Activated naive CD8-positive, alpha-beta T cell treated with anti-CD3 and anti-CD28 coated beads, Interleukin-2, amount 50 U/mL, for 24 hours (primary cell): ENCODE measurements at regions not wholly inside any gene's neighbourhood (a gene's known extent, or its start where the extent isn't known, plus 50 kb on each side); places are given as distances from the start of the nearest gene placed in this dataset.

Source experiments
- ATAC-seq: fragments of 150-1000 bp; cut with Tn5 transposase; one replicate; pipeline ENCODE4 v1.10.0; 2021
- DNase-seq: peaks from one replicate; pipeline ENCODE4 v3.0.0; 2021
- H3K27ac Mint-ChIP-seq: one replicate; pipeline ENCODE4 v1.8.0; 2021; ENCODE audit warnings: mild to moderate bottlenecking, mixed read lengths
- H3K27me3 Mint-ChIP-seq: one replicate; pipeline ENCODE4 v1.8.0; 2021; ENCODE audit warnings: mixed read lengths
- H3K36me3 Mint-ChIP-seq: one replicate; pipeline ENCODE4 v1.8.0; 2021; ENCODE audit warnings: low read depth, mixed read lengths
- H3K4me1 Mint-ChIP-seq: one replicate; pipeline ENCODE4 v1.8.0; 2021; ENCODE audit warnings: mixed read lengths
- H3K4me3 Mint-ChIP-seq: one replicate; pipeline ENCODE4 v1.8.0; 2021; ENCODE audit warnings: mild to moderate bottlenecking, moderate library complexity, mixed read lengths
- H3K9me3 Mint-ChIP-seq: one replicate; pipeline ENCODE4 v1.8.0; 2021; ENCODE audit warnings: mixed read lengths

DNA sequence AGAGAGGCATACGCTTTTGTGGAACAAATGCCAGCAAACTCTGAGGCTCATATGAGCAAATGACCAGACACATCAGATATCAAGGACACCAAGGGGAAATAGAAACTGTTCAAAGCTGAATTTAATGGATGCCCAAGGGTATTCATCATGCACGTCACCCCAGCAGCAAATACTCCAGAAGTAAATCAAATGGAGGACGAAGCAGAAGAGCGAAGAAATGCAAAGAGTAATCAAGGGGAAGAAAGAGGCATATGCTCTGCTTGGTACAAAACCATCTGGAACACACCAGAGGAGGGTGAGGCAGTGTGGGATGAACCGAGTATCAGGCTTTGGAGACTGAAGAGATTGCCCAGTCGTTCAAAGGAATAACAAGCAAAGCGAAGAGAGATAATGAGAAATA, 232.6 kb upstream of the EGLN3 start:
- ATAC-seq (no peak), DNase-seq (no peak)
- Mint-ChIP-seq H3K4me3 (no peak overlapping the region), H3K4me1 (peaks cover 6% of the 10 kb centered on the region), H3K27ac (no peak overlapping the region), H3K36me3 (no peaks in the 10 kb centered on the region), H3K9me3 (no peaks in the 10 kb centered on the region), H3K27me3 (no peaks in the 10 kb centered on the region)

GRCh38 chr14:34181338-34181737, 230.5 kb upstream of the EGLN3 start:
- Mint-ChIP-seq H3K9me3 (no peaks in the 10 kb centered on the region), H3K4me3 (no peak overlapping the region), H3K27ac (no peak overlapping the region), H3K4me1 (peaks cover 6% of the 10 kb centered on the region), H3K27me3 (no peaks in the 10 kb centered on the region), H3K36me3 (no peaks in the 10 kb centered on the region)
- DNase-seq = no peak
- no peak for ATAC-seq

DNA sequence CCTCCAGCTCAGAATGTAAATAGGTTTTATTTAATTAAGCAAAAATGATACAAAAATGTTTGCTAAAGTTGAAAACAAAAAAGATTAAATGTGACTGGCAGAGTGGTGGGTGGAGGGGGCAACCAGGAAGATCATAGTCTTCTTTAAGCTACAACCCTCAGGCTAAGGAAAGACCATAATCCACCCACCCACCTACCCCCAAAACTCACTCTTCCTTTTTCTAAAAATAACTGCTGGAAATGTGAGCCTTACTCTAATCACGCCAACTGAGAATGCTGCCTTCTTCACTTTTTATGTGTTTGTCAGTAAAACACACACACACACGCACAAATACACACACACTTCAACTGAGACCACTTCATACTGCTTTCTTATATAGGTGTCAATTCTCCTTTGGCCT, 230.0 kb upstream of the EGLN3 start:
- H3K27ac Mint-ChIP-seq = no peak overlapping the region
- no peak for ATAC-seq
- no peak overlapping the region for H3K4me3 Mint-ChIP-seq
- H3K9me3 Mint-ChIP-seq = no peaks in the 10 kb centered on the region
- peaks cover 6% of the 10 kb centered on the region for H3K4me1 Mint-ChIP-seq
- H3K27me3 Mint-ChIP-seq = no peaks in the 10 kb centered on the region
- DNase-seq = no peak
- H3K36me3 Mint-ChIP-seq = no peaks in the 10 kb centered on the region

- ATAC-seq (no peak), DNase-seq (no peak)
- Mint-ChIP-seq H3K27me3 (no peaks in the 10 kb centered on the region), H3K9me3 (no peaks in the 10 kb centered on the region), H3K4me1 (peaks cover 7% of the 10 kb centered on the region), H3K36me3 (no peaks in the 10 kb centered on the region), H3K4me3 (no peak overlapping the region), H3K27ac (no peak overlapping the region)
Measured at GRCh38 chr14:34180434-34180833, 229.6 kb upstream of the EGLN3 start.

GRCh38 chr14:34179727-34180126, 228.9 kb upstream of the EGLN3 start:
- no peak for ATAC-seq
- DNase-seq = no peak
- no peaks in the 10 kb centered on the region for H3K9me3 Mint-ChIP-seq
- no peak overlapping the region for H3K4me3 Mint-ChIP-seq
- no peak overlapping the region for H3K27ac Mint-ChIP-seq
- peaks cover 2% of the 10 kb centered on the region for H3K27me3 Mint-ChIP-seq
- H3K36me3 Mint-ChIP-seq = no peaks in the 10 kb centered on the region
- peaks cover 10% of the 10 kb centered on the region for H3K4me1 Mint-ChIP-seq

- H3K27ac Mint-ChIP-seq = no peak overlapping the region
- H3K27me3 Mint-ChIP-seq = peaks cover 2% of the 10 kb centered on the region
- no peak overlapping the region for H3K4me3 Mint-ChIP-seq
- H3K9me3 Mint-ChIP-seq = no peaks in the 10 kb centered on the region
- no peaks in the 10 kb centered on the region for H3K36me3 Mint-ChIP-seq
- ATAC-seq (no peak), DNase-seq (no peak)
- H3K4me1 Mint-ChIP-seq = peaks cover 10% of the 10 kb centered on the region
Measured at GRCh38 chr14:34177466-34177865, 226.6 kb upstream of the EGLN3 start.

DNA sequence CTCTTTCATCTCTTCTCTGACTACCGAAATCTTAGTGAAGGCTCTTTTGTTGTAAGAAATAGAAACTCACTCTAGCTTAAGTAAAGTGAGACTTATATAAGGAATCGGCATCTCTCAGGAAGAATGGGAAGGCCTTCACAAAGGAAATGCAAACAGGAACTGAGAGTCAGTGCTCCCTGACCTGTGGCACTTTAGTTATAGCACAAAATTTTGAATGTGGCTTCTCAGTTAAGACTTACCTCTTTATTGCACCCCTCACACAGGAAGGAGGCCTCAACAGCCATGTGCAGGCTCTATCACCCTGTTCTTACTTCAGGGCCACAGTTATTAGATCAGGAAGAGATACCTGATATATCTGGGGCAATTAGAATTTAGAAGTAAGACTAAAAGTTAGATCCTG, 224.7 kb upstream of the EGLN3 start:
- no peak for ATAC-seq
- Mint-ChIP-seq H3K4me3 (no peak overlapping the region), H3K36me3 (no peaks in the 10 kb centered on the region), H3K27ac (no peak overlapping the region), H3K4me1 (peaks cover 5% of the 10 kb centered on the region), H3K27me3 (peaks cover 2% of the 10 kb centered on the region), H3K9me3 (no peaks in the 10 kb centered on the region)
- no peak for DNase-seq

DNA sequence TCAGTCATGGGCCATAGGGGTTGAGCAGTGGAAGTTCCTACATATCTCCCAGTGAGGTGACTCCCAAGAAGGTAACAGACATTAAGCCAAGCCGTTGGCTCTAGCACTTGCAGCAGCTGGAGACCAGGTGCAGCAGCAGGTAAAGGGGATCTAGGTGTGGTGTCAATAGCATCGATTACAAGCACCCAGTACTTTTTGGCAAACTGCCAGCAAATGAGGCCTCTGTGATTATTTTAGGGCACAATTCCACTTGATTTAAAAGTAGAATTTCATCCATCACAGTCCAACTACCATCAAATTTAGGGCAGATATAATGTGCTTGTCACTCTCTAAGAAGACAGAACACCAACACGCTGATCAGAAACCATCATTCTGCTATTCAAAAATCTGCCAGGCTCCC, 224.1 kb upstream of the EGLN3 start:
- H3K36me3 Mint-ChIP-seq = no peaks in the 10 kb centered on the region
- no peak overlapping the region for H3K27ac Mint-ChIP-seq
- H3K9me3 Mint-ChIP-seq = no peaks in the 10 kb centered on the region
- peaks cover 3% of the 10 kb centered on the region for H3K4me1 Mint-ChIP-seq
- no peak overlapping the region for H3K4me3 Mint-ChIP-seq
- no peak for ATAC-seq
- no peak for DNase-seq
- H3K27me3 Mint-ChIP-seq = peaks cover 2% of the 10 kb centered on the region

GRCh38 chr14:34173916-34174315, 223.0 kb upstream of the EGLN3 start:
- ATAC-seq = no peak
- peaks cover 2% of the 10 kb centered on the region for H3K27me3 Mint-ChIP-seq

DNA sequence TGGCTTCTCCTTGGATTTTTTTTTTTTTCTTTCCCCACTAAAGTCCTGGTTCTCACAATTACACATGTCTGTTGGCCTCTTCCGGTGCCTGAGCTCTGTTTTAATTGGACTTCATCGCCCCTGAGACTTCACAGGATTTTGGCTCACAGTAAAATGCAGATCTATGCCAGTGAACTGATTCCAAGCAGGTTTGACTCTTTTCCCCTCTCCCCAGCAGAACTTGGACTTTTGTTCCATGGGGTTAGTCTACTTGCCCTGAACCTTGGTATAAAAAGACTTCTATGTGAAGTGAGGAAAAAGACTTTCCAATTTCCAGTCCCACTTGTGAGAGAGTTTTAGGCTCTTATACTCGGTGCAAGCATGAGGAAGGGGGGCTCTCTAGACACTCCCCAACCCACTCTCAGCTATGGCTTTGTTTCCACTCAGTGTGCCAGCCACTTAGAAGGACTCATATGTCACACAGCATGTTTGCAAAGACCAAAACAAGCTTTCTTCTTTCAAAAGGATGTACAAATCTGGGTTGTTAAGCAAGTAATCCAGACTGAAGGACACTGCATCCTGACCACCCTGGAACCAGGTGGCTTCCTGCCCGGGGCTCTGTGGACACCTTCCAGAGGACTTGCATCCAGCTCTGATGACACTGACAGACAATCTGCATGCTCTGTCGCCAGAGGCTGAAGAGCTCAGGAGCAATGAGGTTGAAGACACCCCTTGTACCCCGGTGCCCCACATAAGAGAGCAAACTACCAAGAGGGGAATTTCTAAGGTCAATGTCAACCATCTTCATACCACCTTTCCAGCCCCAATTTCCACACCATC, 221.9 kb upstream of the EGLN3 start:
- no peak overlapping the region for H3K4me3 Mint-ChIP-seq
- no peaks in the 10 kb centered on the region for H3K9me3 Mint-ChIP-seq
- ATAC-seq = no peak

More at GRCh38 chr14:34173916-34174315, 223.0 kb upstream of the EGLN3 start:
- Mint-ChIP-seq H3K4me1 (peaks cover 3% of the 10 kb centered on the region), H3K27ac (no peak overlapping the region), H3K36me3 (no peaks in the 10 kb centered on the region), H3K4me3 (no peak overlapping the region), H3K9me3 (no peaks in the 10 kb centered on the region)
- DNase-seq = no peak

DNA sequence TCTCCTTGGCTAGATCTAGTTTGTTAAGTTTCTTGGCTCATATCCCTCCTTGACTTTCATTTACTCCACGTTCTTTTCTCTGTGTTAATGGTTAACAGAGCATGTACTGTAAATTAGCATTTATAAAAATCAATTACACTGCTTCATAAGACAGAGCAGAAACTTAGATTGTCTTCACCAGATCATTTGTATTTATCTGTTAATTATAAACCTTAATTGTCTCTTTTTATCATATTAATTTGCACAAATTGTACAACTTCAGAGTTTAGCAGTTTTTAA, 221.2 kb upstream of the EGLN3 start:
- DNase-seq = no peak
- no peak for ATAC-seq
- H3K4me1 Mint-ChIP-seq = peaks cover 3% of the 10 kb centered on the region
- peaks cover 6% of the 10 kb centered on the region for H3K27me3 Mint-ChIP-seq
- H3K36me3 Mint-ChIP-seq = no peaks in the 10 kb centered on the region
- H3K4me3 Mint-ChIP-seq = no peak overlapping the region
- no peaks in the 10 kb centered on the region for H3K9me3 Mint-ChIP-seq
- H3K27ac Mint-ChIP-seq = no peak overlapping the region

More for the DNA sequence above, 221.9 kb upstream of the EGLN3 start:
- no peak overlapping the region for H3K27ac Mint-ChIP-seq
- DNase-seq = no peak
- H3K27me3 Mint-ChIP-seq = peaks cover 6% of the 10 kb centered on the region
- peaks cover 3% of the 10 kb centered on the region for H3K4me1 Mint-ChIP-seq
- no peaks in the 10 kb centered on the region for H3K36me3 Mint-ChIP-seq

GRCh38 chr14:34171431-34172172, 220.7 kb upstream of the EGLN3 start:
- peaks cover 3% of the 10 kb centered on the region for H3K4me1 Mint-ChIP-seq
- no peaks in the 10 kb centered on the region for H3K9me3 Mint-ChIP-seq

GRCh38 chr14:34170882-34171281, 220.0 kb upstream of the EGLN3 start:
- Mint-ChIP-seq H3K27me3 (peaks cover 9% of the 10 kb centered on the region), H3K27ac (no peak overlapping the region), H3K9me3 (no peaks in the 10 kb centered on the region), H3K36me3 (no peaks in the 10 kb centered on the region), H3K4me1 (peaks cover 5% of the 10 kb centered on the region), H3K4me3 (no peak overlapping the region)
- DNase-seq (no peak), ATAC-seq (no peak)

More at GRCh38 chr14:34171431-34172172, 220.7 kb upstream of the EGLN3 start:
- no peak overlapping the region for H3K4me3 Mint-ChIP-seq
- H3K27me3 Mint-ChIP-seq = peaks cover 6% of the 10 kb centered on the region
- no peaks in the 10 kb centered on the region for H3K36me3 Mint-ChIP-seq
- no peak for ATAC-seq
- no peak for DNase-seq
- H3K27ac Mint-ChIP-seq = no peak overlapping the region

- no peak overlapping the region for H3K27ac Mint-ChIP-seq
- H3K36me3 Mint-ChIP-seq = no peaks in the 10 kb centered on the region
- H3K4me1 Mint-ChIP-seq = peaks cover 2% of the 10 kb centered on the region
- H3K27me3 Mint-ChIP-seq = peaks cover 7% of the 10 kb centered on the region
- H3K4me3 Mint-ChIP-seq = no peak overlapping the region
- no peaks in the 10 kb centered on the region for H3K9me3 Mint-ChIP-seq
- DNase-seq (no peak), ATAC-seq (no peak)
Measured at GRCh38 chr14:34169561-34169960, 218.7 kb upstream of the EGLN3 start.

GRCh38 chr14:34168656-34169055, 217.8 kb upstream of the EGLN3 start:
- Mint-ChIP-seq H3K27me3 (peaks cover 8% of the 10 kb centered on the region), H3K27ac (no peak overlapping the region)
- DNase-seq = no peak

More at GRCh38 chr14:34168656-34169055, 217.8 kb upstream of the EGLN3 start:
- Mint-ChIP-seq H3K9me3 (no peaks in the 10 kb centered on the region), H3K4me3 (no peak overlapping the region), H3K4me1 (peaks cover 2% of the 10 kb centered on the region), H3K36me3 (no peaks in the 10 kb centered on the region)
- no peak for ATAC-seq
